ENCODE measurements at regions not wholly inside any gene's neighbourhood (a gene's known extent, or its start where the extent isn't known, plus 50 kb on each side); places are given as distances from the start of the nearest gene placed in this dataset.

DNA sequence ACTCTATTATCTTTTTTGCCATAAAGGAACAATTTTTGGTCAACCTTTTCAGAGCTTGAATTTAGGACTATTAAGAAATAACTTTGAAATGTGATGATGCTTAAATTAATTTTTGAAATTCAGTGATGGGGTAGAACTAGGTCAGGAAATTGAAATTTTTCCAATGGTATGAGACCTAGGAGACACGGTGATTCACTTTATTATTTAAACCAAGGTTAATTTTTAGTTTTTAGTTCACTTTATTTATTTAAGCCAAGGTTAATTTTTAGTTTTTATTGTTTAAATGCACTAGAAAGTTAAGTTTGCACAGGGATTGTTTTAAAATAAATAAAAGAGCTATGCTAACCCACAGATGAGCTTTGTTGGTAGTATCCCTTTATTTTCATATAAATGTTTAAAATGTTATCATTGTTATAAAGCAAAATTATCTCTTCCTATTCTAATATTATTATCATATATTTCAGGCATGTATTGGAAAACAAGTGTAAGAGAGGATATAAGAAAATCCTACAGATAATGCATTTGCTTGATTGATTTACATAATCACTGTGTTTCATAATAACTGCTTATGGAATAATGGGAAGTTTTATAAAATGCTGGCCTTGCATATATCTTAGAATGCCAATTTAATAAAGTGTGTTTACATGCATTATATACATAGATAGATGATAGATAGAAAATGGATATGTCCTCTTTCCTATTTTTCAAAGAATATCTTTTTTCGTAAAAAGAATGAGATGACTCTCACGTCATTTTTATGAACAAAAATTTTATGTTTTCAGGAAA is 163.6 kb downstream of the HGF start:
- no peak for DNase-seq

DNA sequence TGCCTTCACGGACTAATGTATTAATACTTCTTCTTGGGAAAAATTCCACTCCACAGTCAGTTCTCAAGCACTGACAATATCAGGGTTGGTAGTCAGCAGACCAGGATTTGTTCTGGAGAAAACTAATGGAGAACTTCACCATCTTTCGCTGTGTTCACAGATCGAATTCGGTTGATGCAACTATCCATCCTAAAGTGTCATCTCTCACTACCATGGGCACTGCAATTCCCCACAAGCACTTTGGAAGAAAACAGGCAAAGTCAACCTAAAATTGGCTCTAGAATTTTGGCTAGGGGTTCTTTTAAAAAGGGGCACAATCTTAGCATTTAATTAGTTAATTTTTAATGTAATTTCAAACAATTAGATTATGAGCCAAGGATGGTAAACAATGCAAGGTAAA is 164.4 kb downstream of the HGF start:
- DNase-seq, result no peak

DNA sequence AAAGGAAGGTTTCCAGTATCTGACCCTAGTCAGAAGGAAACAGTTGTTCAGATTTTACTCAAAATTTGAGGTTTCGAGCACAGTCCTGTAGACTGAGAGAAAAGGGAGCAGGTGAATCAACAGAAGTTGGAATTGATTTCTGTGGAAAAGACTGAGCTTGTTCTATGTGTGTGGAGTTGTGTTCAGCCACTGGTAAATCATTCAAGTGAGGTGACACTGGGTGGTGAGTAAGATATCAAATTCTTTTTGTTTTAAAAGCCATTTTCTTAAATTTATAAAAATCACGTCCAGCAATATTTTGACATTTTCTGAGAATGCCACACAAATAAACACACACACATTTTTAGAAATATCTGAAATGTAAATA is 165.1 kb downstream of the HGF start:
- no peak for DNase-seq

DNA sequence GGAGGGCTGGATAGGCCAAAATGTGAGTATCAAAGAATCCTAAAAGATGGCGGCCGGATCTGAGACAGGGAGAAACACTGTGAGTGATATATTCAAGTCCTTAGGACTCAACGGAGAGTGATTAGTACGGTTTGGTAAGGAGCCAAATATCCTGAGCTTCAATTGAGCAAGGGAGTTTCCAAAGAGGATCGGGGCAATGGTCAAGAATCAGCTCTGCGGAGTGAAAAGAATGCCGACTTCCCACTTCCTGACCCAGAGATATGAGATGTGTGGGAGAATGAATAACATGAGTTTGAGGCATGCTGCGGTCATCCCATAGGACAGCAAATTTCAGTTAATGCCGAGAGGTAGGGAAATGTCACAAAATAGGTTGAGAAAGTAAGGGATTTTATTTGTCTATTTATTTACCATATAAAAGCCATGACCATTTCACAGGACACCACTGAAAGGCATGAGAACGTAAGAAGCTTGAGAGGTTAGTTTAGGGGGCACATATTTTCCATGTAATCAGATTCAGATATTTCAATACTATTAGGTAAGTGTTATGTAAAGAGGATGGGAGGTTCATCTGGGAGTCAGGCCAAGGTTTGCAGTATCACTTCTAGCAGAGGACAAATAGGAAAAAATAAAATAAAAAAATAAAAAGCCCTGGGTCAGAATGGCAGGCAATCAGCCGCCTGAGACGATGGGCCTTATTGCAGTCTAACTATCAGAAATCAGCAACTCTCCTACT is 165.6 kb downstream of the HGF start:
- no peak for DNase-seq

DNA sequence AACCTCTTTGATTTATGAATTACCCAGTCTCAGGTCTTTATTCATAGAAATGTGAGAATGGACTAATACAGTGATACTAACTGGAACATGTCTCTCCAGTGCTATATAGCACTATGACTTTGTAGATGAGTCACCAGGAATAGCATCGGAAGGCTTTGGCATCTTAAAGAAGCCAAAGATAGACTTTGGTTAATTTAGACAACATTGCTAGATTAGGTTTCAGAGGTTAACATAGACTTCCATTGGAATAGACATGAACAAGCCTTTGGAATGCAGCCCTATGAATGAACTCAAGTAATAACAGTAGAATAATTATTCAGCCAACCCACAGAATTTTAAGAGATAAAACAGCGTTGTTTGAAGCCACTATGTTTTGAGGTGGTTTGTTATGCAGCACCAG is 169.2 kb downstream of the HGF start:
- no peak for DNase-seq

DNA sequence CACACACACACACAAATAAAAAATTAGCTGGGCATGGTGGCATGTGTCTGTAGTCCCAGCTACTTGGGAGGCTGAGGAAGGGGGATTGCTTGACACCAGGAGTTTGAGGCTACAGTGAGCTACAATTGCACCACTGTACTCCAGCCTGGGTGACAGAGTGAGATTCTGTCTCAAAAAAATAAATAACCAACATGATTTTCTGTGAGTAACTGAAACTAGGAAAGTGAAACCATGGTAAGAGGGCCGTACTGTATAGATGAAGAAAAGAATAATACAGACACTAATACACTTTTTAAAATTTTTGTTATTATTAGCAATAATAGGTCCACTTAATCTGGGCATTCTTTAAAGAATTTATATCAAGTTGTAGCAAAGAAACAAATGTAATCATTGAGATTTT is 170.9 kb downstream of the HGF start:
- no peak for DNase-seq

DNA sequence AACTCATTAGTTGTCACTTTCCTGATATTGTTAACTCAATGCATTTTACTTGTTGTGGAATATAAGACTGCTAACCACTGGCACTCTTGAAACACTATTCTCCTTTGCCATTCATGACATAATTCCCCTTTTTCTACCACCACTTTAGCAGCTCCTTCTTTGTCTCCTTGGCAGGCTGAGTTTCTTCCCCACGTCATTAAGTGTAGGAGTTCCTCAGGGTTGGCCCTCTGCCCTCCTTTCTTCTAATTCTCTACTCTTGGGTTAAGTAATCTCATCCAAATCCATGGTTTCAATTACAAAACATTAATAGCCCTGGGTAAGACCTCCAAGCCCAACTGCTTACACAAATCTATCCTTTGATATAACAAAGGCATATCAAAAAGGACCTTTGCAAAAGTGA is 175.1 kb downstream of the HGF start:
- no peak for DNase-seq

DNA sequence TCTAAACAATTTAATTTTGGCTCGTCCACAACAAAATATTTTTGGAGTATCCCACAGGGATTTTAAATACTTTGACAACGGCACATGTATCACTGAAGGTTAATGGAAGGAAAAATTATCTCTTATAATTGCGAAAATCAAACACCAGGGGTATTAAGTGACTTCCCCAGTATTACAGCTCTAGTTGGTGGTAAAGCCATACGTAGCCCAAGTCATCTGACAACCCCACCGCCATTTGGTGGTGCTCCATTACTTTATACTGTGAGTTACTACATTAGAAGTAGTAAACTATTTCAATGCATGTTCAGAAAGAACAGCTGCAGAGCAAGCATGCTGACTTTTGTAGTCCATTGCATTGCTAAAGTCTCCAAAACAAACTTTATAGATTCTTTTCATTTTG is 179.7 kb downstream of the HGF start:
- DNase-seq, result peak; percentile 15

DNA sequence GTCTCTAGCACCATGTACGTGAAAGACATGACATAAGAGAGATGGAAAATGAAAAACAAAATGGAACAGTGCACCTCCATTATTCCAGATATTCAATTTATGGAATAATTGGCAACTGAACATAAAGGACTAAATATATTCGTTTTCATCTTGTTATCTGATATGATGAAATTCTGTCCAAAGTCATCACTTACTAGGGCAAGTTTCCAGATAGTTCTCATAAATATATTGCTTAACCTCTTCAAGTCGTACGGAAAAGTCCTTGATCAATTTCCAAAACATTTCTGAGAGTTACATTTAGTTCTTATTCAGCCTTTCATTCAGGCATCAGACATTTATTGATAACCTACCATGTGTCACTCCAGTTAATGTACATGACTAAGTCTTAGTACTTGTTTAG is 185.2 kb downstream of the HGF start:
- DNase-seq, result no peak

DNA sequence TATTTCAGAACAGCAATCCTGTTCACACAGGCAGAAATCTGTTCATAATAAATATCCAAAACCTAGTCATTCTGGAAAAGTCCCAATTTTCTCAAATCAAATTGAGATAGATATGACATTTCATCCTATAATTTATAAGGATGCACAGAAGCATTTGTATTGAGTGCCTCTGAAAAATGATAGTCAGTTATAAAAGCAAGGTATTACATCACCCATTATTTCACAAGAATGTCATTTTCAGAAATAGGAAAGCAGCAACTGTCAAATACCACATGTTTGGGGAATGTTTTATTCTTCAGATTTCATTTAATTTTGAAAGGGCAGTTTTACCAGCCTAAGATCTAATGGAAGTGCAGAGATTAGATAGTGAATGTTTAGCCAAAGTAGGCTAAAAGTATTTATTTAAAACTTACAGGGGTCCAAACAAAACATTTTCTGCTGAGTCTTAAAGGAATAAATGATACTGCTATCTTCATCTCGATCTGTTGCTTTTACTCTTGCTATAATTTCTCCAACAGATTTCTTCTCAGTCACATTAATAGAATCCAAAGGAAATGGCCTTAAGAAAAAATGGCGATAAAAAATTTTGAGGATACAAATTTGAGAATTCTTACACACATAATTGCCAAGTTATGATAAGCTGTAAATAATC is 185.8 kb downstream of the HGF start:
- no peak for DNase-seq

DNA sequence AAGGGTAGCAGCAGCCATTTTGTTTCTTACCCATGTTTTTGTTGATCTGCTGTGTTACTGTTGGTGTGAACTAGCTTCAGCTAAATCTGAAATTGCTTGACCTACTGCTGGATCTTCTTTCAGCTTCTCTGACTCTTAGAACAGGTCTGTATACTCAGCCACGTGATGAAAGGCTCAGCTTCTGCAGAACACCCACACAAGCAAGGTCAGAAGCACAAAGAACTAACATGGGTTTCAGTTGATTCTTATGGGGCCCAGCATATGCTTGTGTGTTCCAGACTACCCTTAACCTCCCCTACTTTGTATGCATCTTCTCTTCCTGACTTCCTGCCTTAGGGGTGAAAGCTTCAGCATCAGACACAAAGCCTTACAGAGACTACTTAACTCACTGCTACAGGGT is 186.8 kb downstream of the HGF start:
- DNase-seq, result no peak

DNA sequence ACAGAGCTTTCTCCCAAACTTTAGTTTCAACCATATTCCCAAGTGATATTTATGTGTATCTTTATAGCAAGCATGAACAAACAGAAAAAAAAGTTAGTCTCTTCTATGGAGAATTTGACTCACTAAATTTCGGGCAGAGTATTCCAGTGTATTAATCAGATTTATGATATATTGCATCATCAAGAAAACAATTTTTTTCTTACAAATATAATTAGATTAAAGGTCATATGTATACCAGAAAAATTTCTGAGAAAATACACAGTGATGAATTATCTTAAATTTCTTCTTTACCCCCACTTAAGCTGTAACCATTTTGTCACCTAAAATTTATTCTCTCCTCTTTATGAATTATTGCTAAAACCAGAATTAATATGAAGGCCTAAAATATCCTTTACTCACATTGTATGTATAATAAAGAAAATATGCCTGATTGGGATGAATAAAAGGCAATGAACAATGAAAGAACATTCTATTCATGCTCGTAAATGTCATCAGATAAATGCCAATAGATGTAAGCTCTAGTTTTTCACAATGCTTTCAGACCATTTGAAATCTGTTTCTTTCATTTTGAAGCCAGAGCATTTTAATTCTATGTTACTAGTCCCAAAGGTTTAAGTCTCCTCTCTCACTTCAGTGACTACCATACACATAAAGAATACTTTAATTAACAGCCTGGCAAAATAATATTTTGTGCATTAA is 192.1 kb downstream of the HGF start:
- DNase-seq, result no peak

DNA sequence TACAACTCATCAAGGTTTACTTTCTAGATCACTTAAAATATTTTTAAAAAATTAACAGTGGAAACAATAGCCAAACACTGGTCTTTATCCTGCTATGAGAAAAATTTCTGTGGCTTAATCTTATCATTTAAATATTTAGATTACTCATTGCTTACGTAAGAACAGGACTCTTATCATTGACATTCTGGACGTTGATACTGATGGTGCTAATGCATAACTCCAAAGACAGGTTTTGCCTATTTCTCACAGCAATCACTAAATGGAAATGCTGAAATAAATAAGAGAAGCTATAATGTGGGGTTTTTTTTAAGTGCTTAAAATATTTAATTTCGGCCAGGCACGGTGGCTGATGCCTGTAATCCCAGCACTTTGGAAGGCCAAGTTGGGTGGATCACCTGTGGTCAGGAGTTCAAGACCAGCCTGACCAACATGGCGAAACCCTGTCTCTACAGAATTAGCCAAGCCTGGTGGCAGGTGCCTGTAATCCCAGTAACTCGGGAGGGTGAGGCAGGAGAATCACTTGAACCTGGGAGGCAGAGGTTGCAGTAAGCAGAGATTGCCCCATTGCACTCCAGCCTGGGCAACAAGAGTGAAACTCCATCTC is 195.0 kb downstream of the HGF start:
- no peak for DNase-seq

DNA sequence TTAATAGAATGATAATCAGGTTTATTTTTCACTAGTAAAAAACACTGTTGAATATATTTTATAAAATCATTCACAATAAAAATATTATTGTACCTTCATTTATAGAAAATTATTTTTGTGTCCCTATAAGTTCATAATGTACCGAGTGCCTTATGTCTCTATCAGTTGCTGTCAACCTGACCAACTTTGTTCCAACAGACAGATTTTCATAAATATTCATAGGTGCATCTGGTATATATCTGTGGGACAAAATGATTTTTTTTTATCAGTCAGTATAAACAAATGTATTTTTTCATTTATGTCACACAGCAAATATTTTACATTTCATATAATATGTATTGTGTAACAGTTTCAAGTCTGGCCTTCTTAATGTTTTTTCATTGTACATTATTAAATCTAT is 195.9 kb downstream of the HGF start:
- no peak for DNase-seq

DNA sequence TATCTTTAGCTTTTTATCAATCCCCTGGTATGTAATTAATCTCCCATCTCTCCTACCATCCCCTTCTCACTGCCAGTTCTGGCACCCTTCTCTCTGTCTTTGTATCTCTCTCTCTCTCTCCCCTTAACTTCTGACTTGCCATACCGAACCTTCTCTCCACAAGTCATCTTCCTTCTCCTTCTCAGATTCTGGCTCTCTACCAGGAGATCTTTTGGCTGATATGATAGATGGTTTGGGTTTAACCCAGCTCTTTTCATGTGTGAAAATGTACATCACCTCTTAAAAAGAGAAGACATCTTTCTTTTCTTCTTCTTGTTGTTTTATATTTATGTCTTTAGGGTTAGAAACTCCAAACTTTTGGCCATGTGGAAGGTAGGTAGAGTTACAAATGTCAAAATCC is 196.7 kb downstream of the HGF start:
- DNase-seq, result no peak

DNA sequence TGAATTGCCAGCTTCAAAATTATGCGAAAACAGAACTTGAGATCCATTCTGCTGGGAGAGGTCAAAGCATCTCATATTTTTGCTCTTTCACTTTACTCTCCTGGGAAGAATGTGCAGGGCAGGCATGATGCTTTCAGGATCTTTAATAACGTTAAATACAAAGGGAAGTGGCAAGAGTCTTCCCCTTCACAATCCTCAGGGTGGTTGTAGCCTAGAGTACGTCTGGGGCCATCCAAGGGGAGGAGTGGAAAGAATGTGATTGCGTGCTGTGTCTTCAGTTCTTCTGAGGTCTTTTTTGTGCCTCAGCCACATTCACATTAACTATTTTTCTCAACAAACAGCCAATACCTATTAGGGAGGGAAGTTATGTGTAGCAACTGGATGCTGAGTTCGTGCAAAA is 207.3 kb downstream of the HGF start:
- DNase-seq, result no peak

DNA sequence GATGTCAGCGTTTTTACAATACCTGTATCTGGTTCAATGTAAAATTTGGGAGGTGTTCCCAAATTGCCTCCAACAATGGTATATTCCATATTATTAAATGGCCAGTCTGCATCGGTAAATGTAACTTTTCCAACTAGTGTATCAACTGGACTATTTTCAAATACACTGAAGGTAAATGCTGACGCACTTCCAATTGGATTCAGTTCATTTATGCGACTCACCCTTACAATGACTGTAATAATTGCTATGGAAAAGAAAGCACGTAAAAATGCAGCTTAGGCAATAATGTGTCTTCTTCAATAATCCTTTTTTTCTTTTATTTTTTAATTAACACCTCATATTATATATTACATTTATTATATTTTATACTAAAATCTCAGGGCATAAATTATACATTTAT is 209.1 kb downstream of the HGF start:
- DNase-seq, result no peak

DNA sequence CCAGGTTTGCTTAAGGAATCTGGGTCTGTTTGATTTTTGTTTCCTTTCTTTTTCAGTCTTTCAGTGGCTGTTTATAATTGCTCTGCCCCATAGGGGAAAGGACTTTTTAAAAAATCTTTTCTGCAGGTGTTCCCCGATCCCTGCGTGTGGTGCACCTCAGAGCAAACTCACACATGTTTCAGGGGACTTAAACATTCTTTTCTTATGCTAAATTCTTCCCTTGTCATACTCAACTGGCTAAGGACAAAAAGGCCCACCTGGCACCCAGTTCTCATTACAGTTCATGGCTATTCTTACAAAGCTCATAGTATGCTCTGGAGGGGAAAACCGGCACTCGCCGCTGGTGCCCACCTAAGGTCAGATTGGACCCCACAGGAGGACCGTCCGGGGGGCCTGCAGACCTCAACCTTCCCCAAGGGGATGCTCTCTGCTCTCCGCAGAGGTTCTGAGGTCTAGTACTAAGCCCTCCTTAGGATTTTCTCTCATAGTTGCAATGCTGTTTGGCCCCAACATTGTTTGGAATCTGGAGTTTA is 220.3 kb downstream of the HGF start:
- no peak for DNase-seq

DNA sequence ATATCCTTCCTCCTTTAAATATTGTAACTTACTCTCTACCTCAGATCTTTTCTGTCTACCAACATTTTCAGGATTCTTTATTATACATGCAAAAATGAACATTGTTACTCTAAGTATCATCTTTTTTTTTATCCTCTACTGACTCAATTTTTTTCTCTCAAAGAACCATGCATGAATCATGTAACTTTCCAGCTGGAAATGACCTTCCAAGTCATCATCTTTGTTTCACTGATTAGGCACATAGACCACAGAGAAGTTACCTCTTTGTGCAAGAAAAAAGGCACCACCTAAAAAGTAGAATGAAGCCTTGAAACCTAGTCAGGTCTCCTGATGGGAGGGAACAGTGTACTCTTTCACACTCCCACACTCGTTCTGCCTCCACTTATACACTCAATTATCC is 234.9 kb downstream of the HGF start:
- no peak for DNase-seq

DNA sequence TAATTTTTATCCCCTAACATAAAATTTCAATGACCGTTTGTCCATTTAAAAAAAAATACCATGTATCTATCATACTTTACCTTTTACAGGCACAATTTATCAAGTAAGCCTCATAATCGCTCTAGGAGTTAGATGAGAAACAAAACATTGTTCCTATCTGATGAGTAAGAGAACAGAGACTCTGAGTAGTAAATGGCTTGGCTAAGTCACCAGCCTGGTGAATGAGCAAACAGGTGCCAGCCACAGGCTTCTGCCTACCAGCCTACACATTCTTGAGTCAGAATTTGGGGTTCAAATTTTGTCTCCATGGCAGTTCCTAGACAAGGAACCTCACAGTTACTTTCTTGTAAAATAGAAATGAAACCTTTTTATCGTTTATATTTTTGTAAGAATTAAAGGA is 235.4 kb downstream of the HGF start:
- no peak for DNase-seq

DNA sequence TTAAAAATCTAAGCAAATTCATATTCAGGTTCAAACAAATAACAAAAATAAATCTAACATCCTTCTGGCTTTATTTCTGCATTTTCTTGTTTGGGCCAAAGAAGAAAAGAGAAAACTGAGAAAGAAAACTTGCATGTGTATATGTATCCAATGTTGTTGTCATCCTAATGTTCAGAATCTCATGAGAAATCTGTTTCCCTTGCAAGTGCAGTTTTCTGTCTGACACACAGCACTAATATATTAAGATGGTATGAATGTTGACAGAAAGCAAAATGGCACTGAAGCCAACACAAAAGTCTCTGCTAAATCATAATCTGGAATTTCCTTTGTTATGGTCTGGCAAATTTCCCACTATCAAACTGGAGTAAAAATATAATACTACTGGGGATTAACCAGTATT is 235.9 kb downstream of the HGF start:
- DNase-seq, result no peak

DNA sequence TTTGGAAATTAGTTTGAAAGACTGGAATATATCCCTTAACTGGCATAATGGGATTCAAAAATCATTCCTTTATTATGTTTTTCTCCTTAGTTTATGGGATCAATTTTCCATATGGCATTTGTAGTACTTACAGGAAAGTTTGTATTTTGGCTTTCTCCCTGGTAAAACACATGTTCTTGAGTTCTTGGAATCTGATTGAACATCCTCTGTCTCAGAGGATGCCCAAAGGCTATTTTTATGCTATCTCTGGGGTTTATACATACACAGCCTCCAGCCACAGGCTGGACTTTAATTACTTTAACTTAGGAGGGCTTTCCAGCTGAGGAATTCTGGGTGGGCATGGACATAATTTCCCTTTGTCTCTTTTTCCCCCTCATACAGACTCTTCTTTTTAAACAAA is 236.4 kb downstream of the HGF start:
- DNase-seq, result no peak

DNA sequence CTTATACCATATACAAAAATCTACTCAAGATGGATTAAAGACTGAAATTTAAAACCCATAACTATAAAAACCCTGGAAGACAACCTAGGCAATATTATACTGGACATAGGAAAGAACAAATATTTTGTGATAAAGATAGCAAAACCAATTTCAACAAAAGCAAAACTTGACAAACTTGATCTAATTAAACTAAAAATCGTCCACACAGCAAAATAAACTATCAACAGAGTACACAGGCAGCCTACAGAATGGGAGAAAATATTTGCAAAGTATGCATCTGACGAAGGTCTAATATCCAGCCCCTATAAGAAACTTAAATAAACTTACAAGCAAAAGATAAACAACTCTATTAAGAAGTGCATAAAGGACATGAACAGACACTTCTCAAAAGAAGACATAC is 240.1 kb downstream of the HGF start:
- DNase-seq, result no peak

Measured in NCI-H69 (cell line).